Gastrocnemius medialis (tissue), 4 donors: ENCODE measurements at regions not wholly inside any gene's neighbourhood (a gene's known extent, or its start where the extent isn't known, plus 50 kb on each side); places are given as distances from the start of the nearest gene placed in this dataset.

ENCODE experiments used
- POLR2A ChIP-seq, 2 donors: fragments of 450-650 bp; IDR thresholded peaks; one replicate each; pipeline ENCODE4 v1.6.1; 2017; ENCODE audit warnings: antibody characterized with exemption in 2 of 2, mild to moderate bottlenecking in 2 of 2, moderate library complexity in 2 of 2
- TF ChIP-seq, protein P1 (sequence below), 5 experiments: fragments of 450-650 bp in 3 of 5; fragments of 200-600 bp in 2 of 5; sonication (generic) in 2 of 5; IDR thresholded peaks in 4 of 5; conservative IDR thresholded peaks in 1 of 5; 1 replicate in 4 of 5; 2 replicates in 1 of 5; pipeline ENCODE4 v1.5.1; 2016 to 2019; ENCODE audit warnings: antibody characterized with exemption in 5 of 5, mild to moderate bottlenecking in 3 of 5, moderate library complexity in 3 of 5

DNA sequence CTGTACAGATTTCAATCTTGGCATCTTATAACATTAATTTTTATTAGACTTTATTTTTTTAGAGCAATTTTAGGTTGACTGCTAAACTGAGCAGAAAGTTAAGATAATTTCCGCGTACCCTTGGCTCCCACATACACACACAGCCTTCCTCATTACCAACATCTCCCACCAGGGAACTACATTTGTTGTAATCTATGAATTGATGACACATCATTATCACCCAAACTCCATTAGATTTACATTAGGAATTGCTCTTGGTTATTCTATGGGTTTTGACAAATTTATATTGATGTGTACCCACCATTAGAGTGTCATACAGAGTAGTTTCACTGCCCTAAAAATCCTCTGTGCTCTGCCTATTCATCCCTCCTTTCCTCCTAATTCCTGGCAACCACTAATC is 56.4 kb upstream of the GRIK3 start:
- TF ChIP-seq, protein P1, sequence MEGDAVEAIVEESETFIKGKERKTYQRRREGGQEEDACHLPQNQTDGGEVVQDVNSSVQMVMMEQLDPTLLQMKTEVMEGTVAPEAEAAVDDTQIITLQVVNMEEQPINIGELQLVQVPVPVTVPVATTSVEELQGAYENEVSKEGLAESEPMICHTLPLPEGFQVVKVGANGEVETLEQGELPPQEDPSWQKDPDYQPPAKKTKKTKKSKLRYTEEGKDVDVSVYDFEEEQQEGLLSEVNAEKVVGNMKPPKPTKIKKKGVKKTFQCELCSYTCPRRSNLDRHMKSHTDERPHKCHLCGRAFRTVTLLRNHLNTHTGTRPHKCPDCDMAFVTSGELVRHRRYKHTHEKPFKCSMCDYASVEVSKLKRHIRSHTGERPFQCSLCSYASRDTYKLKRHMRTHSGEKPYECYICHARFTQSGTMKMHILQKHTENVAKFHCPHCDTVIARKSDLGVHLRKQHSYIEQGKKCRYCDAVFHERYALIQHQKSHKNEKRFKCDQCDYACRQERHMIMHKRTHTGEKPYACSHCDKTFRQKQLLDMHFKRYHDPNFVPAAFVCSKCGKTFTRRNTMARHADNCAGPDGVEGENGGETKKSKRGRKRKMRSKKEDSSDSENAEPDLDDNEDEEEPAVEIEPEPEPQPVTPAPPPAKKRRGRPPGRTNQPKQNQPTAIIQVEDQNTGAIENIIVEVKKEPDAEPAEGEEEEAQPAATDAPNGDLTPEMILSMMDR (IDR thresholded peaks at IDR 0.05 in 4 of 5, conservative IDR thresholded peaks at IDR 0.05 in 1 of 5): no peak
- no peak for TF ChIP-seq POLR2A (IDR thresholded peaks at IDR 0.05)
